HG02571 (cell line): ENCODE measurements at regions not wholly inside any gene's neighbourhood (a gene's known extent, or its start where the extent isn't known, plus 50 kb on each side); places are given as distances from the start of the nearest gene placed in this dataset.

Experiments used
- ATAC-seq: cut with Tn5 transposase; IDR thresholded peaks from one replicate; pipeline ENCODE4 v1.9.1; 2021; ENCODE audit warnings: mild to moderate bottlenecking, moderate library complexity; ENCODE audit not compliant: unreplicated experiment

GRCh38 chr9:126235336-126236243 is 91.0 kb upstream of the MVB12B start:
- ATAC-seq, result no peak

- no peak for ATAC-seq
These were observed 90.4 kb upstream of the MVB12B start for GRCh38 chr9:126236273-126236672.

DNA sequence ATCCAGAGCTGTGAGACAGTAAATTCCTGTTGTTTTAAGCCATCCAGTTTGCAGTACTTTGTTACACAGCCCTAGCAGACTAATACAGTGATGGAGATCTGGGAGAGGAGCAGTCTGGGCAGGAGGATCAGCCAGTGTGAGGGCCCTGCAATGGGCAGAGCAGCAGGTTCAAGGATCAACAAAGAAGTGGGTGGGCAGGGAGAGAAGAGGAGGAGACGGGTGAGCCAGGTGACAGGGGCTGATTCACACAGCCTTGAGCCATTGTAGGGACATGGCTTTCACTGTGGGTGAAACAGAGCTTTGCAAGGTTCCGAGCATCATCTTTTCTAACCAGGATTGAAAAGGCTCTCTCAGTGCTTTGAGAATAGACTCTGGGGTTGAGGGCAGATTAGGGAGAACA is 88.2 kb upstream of the MVB12B start:
- ATAC-seq, result no peak

DNA sequence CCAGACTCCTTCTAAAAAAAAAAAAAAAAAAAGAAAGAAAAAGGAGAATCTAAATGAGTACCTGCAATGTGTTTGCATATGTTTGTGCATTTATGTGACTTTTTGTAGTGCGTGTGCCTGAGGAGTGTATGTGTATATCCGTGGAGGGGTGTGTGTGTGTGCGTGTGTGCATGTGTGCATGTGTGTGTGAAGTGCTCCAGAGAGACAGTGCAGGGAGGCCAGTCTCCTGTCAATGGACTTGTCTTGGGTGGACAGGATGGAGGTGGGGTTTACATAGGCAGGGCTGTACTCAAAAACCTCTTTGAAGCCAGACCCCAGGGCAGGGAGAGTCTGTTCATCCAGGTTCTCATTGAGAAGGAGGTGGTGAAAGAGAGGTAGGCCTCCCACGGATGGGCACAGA is 87.1 kb upstream of the MVB12B start:
- ATAC-seq, result no peak

DNA sequence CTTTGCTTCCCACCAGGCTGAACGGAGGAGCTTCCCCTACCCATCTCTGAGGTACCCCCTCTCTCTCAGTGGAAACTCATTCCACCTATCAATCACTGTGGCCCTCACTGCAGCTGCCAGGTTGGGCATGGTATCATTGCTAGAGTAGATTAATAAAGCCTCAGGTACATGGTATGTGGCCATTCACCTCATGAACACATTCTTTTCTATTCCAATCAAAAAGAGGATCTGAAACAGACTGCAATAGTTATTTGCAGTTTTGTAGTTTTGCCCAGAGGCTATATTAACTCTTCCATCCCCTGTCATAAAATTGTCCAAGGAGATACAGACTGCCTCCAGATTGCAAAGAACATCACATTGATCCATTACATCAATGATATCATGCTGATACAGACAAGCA is 85.8 kb upstream of the MVB12B start:
- ATAC-seq, result no peak

GRCh38 chr9:126248680-126249079 is 77.9 kb upstream of the MVB12B start:
- no peak for ATAC-seq

DNA sequence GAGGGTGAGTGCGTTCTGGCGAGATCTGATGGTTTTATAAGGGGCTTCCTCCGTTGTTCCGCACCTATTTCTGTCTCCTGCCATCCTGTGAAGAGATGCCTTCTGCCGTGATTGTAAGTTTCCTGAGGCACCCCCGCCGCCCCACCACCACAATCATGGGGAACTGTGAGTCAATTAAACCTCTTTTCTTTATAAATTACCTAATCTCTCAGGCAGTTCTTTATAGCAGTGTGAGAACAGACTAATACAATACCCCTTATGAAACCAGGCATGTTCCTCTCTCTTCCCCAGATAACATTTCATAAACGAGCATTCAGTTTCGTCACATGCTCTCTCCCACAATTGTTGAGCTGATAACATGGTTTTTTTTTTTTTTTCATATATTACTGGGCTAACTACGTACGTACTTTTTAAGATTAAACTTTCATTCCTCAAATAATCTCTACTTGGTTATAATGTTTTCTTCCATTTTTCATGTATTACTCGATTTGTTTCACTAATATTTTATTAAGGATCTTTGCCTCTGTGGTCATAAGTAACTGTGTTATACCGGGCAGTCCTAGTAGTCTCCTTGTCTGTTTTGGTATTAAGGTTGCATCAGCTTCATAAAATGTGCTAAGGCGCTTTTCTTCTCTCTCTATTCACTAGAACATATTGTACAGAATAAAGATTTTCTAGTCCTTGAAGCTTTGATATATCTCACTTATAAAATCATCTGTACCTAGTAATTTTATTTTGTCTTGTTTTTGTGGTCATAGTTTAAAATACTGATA is 64.9 kb upstream of the MVB12B start:
- ATAC-seq, result no peak

DNA sequence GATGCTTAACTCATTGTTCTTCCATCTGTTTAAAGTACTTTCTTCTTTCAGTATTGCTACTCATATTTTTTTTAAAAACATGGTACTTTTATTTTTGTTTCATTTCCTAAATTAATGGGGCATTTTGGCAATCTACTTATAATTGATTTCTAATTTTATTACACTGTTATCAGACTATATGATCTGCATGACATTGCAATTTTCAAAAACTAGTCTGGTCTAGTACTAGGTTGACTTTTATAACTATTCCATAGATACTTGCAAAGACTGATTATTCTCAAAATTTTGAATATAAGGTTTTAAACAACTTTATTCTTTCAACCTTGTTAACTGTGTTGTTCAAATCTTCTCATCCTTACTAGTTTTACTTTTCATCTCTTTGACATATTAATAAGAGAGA is 63.9 kb upstream of the MVB12B start:
- no peak for ATAC-seq

DNA sequence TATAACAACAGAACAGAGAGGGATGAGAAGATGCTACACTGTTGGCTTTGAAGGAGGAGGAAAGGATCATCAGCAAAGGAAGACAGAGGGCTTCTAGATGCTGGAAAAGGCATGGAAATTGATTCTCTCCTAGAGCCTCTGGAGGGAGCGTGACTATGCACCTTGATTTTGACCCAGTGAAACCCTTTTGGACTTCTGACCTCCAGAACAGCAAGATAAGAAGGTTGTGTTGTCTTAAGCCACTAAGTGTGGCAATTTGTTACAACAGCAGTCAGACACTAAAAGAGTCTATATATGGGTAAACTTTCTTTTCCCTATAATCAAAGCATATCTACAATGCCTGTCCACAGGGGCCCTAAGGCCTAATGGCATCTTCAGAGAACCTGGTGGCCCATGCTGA is 56.1 kb upstream of the MVB12B start:
- ATAC-seq, result no peak

DNA sequence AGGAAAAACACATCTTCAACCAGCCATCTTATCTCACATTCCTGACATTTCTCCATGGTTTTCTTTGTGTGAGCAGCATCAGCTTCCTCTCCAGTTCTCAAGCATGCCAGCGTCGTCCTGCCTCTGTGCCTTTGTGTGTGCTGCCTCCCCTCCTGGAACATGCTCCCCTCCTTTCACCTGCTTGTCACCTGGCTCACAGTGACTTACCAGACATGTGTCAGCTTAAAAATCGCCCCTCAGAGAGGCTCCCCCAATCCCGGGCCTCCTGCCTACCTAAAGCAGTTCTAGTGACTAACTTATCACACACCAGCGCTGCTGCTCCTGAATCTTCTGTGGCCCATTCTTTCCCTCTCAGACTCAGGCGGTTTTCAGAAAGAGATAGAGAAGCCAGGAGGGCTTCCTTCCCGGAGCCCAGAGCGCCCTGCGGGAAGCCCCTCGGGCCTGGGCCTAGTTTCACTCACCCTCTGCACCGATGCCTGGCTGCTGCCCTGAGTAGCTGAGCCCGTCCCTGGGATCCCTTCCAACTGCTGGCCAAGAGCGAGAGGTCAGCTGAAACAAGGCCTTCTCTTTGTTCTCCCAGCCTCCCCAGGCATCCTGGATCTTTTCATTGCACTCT is 51.1 kb upstream of the MVB12B start:
- ATAC-seq, result no peak

DNA sequence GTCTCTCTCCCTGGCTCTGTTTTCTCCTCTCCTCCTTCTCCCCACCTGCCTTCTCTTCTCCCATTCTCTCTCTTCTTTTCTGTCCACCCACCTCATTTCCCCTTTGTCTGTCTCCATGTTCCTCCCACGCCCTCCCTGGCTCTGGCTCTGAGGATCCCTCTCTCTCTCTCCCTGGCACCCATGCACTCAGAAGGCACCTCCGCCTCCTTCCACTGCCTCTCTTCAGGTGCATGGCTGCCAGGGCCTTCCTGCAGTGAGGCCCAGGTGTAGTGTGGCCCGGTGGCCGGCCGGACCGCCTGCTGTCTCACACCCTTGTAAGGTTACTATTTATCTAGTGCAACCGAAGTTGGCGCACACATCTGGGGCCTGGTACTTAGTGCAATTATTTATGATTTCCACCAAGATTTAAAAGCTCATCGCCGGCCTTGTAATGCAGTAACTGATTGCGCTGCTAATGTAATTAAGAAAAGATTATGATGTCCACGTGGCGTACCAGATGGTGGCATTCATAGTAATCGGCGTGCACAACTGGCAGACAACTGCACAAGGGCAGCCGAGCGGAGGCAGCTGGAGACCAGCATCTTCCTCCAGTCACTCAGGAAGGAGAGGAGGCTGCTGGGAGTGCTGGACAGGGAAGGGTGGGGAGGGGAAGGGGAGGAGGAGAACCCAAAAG is 50.4 kb upstream of the MVB12B start:
- no peak for ATAC-seq
